ENCODE measurements at regions not wholly inside any gene's neighbourhood (a gene's known extent, or its start where the extent isn't known, plus 50 kb on each side); places are given as distances from the start of the nearest gene placed in this dataset.

DNA sequence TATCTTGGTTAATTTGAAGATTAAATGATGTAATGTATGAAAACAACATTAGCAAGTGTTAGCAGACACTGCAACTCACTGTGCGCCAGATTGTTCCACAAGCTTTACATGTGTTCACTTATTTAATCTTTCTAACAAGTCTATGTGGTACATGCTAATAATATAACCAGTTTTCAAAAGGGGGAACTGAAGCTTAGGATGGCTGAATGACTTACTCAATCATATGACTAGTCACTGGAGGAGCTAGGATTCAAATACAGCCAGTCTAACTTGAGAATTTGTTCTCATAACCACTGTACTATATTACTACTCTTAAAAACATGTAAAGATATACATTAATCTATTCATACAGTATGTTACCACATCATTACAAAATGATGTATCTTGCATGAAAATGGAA lies 60.5 kb upstream of the LRIG3 start:
- no peak for DNase-seq (ENCODE audit: low read depth)

DNA sequence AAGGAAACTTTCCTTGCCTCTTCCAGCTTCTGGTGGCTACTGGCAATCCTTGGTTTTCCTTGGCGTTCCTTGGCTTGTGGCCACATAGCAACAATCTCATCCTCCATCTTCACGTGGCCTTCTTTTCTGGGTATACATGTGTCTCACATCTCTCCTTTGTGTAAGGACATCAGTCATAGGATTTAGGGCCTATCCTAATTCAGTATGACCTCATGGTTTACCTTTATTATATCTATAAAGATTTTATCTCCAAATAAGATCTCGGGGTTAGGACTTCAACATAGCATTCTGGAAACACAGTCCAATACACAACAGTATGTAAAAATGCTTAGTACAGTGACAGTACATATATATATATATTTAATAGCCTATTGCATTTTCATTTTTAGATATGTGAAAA lies 58.4 kb upstream of the LRIG3 start:
- DNase-seq (ENCODE audit: low read depth) = no peak

DNA sequence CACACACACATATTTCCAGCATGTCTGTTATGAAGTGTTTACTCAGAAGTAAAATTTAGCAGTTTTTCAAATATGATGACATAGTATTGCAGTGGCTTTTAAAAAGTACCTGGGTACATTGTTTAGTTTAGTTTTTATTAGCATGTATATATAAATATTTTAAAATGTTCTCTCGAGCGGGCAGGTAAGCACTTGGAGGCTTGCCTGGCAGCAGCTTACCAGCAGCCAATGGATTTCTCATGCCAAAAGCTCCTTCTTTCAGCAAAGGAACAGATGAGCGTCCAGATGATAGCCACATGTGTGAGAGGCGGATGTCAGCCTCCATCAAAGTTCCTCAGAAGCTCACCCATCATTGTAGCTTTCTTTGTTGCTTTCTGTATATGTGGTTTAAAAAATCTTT lies 57.2 kb upstream of the LRIG3 start:
- DNase-seq (ENCODE audit: low read depth) = no peak

DNA sequence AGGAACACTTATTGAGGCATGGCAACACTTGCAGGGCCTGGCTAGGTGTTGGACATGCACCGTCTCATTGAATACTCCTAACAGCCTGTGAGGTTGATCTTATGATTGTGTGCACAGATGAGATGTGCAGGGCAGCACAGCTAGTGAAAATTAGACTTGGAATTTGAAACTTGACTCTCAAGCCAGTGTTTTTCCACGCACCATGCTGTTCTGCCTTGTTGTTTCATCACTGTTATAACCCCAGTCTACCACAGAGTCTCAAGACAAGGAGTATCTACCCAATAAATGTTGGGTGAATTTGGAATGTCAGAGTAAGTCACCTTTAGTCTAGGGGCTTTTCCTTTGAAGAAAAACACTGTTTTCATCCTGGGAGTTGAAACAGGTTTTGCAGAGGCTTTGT lies 55.8 kb upstream of the LRIG3 start:
- DNase-seq (ENCODE audit: low read depth) = no peak

Measured in stimulated activated CD8-positive, alpha-beta memory T cell treated with anti-CD3 and anti-CD28 coated beads, Interleukin-7, amount 100 ng/mL, for 24 hours (primary cell).